ENCODE measurements at regions not wholly inside any gene's neighbourhood (a gene's known extent, or its start where the extent isn't known, plus 50 kb on each side); places are given as distances from the start of the nearest gene placed in this dataset.

- H3K27ac ChIP-seq (ENCODE audit: low read depth in 2 of 2, low read length in 1 of 2): no peak overlapping the region
- H3K27me3 ChIP-seq (ENCODE audit: control insufficient read depth in 1 of 2, insufficient read depth in 2 of 2, low read length in 2 of 2): no peaks in the 10 kb centered on the region
- no peaks in the 10 kb centered on the region for H3K36me3 ChIP-seq (ENCODE audit: control insufficient read depth in 2 of 2, insufficient read depth in 2 of 2, low read length in 1 of 2)
- no peaks in the 10 kb centered on the region for H3K9me3 ChIP-seq (ENCODE audit: control insufficient read depth in 2 of 2, insufficient read depth in 1 of 2, low read depth in 1 of 2, low read length in 1 of 2)
- H3K4me1 ChIP-seq (ENCODE audit: control insufficient read depth in 2 of 2, insufficient read depth in 2 of 2, low read length in 1 of 2): no peaks in the 10 kb centered on the region
- no peak overlapping the region for H3K4me3 ChIP-seq (ENCODE audit: low read depth in 1 of 2, low read length in 2 of 2)
- 88 to 91% methylated on average over 5 of the region's 5 CpGs for WGBS, 2 donors
Measured at GRCh38 chr6:151671195-151671594, 136.3 kb upstream of the ESR1 start.

- Histone ChIP-seq H3K27ac (ENCODE audit: low read depth in 2 of 2, low read length in 1 of 2) (no peak overlapping the region), H3K4me3 (ENCODE audit: low read depth in 1 of 2, low read length in 2 of 2) (no peak overlapping the region), H3K27me3 (ENCODE audit: control insufficient read depth in 1 of 2, insufficient read depth in 2 of 2, low read length in 2 of 2) (no peaks in the 10 kb centered on the region), H3K9me3 (ENCODE audit: control insufficient read depth in 2 of 2, insufficient read depth in 1 of 2, low read depth in 1 of 2, low read length in 1 of 2) (no peaks in the 10 kb centered on the region), H3K4me1 (ENCODE audit: control insufficient read depth in 2 of 2, insufficient read depth in 2 of 2, low read length in 1 of 2) (no peaks in the 10 kb centered on the region), H3K36me3 (ENCODE audit: control insufficient read depth in 2 of 2, insufficient read depth in 2 of 2, low read length in 1 of 2) (no peaks in the 10 kb centered on the region)
- WGBS, 2 donors: 91 to 92% methylated on average over 3 of the region's 3 CpGs
Measured at GRCh38 chr6:151674578-151674977, 132.9 kb upstream of the ESR1 start.

GRCh38 chr6:151675746-151676459 is 131.6 kb upstream of the ESR1 start:
- WGBS, 2 donors: 42 to 44% methylated on average over 8 of the region's 8 CpGs
- Histone ChIP-seq H3K36me3 (ENCODE audit: control insufficient read depth in 2 of 2, insufficient read depth in 2 of 2, low read length in 1 of 2) (no peaks in the 10 kb centered on the region), H3K27me3 (ENCODE audit: control insufficient read depth in 1 of 2, insufficient read depth in 2 of 2, low read length in 2 of 2) (no peaks in the 10 kb centered on the region), H3K27ac (ENCODE audit: low read depth in 2 of 2, low read length in 1 of 2) (no peak overlapping the region), H3K4me3 (ENCODE audit: low read depth in 1 of 2, low read length in 2 of 2) (no peak overlapping the region), H3K4me1 (ENCODE audit: control insufficient read depth in 2 of 2, insufficient read depth in 2 of 2, low read length in 1 of 2) (peaks cover 1 to 2% of the 10 kb centered on the region in 2 donors), H3K9me3 (ENCODE audit: control insufficient read depth in 2 of 2, insufficient read depth in 1 of 2, low read depth in 1 of 2, low read length in 1 of 2) (no peaks in the 10 kb centered on the region)

GRCh38 chr6:151676460-151676945 is 131.0 kb upstream of the ESR1 start:
- no peaks in the 10 kb centered on the region for H3K36me3 ChIP-seq (ENCODE audit: control insufficient read depth in 2 of 2, insufficient read depth in 2 of 2, low read length in 1 of 2)
- no peaks in the 10 kb centered on the region for H3K9me3 ChIP-seq (ENCODE audit: control insufficient read depth in 2 of 2, insufficient read depth in 1 of 2, low read depth in 1 of 2, low read length in 1 of 2)
- no peaks in the 10 kb centered on the region for H3K27me3 ChIP-seq (ENCODE audit: control insufficient read depth in 1 of 2, insufficient read depth in 2 of 2, low read length in 2 of 2)
- no peak overlapping the region for H3K27ac ChIP-seq (ENCODE audit: low read depth in 2 of 2, low read length in 1 of 2)
- 71 to 74% methylated on average over 7 of the region's 7 CpGs for WGBS, 2 donors
- H3K4me1 ChIP-seq (ENCODE audit: control insufficient read depth in 2 of 2, insufficient read depth in 2 of 2, low read length in 1 of 2): peaks cover 1 to 3% of the 10 kb centered on the region in 2 donors
- no peak overlapping the region for H3K4me3 ChIP-seq (ENCODE audit: low read depth in 1 of 2, low read length in 2 of 2)

GRCh38 chr6:151677404-151677803 is 130.1 kb upstream of the ESR1 start:
- no peaks in the 10 kb centered on the region for H3K27me3 ChIP-seq (ENCODE audit: control insufficient read depth in 1 of 2, insufficient read depth in 2 of 2, low read length in 2 of 2)
- no peaks in the 10 kb centered on the region for H3K9me3 ChIP-seq (ENCODE audit: control insufficient read depth in 2 of 2, insufficient read depth in 1 of 2, low read depth in 1 of 2, low read length in 1 of 2)
- H3K27ac ChIP-seq (ENCODE audit: low read depth in 2 of 2, low read length in 1 of 2): peak overlapping the region in 1 of 2 donors; percentile 31
- H3K4me1 ChIP-seq (ENCODE audit: control insufficient read depth in 2 of 2, insufficient read depth in 2 of 2, low read length in 1 of 2): peaks cover 1 to 5% of the 10 kb centered on the region in 2 donors
- H3K4me3 ChIP-seq (ENCODE audit: low read depth in 1 of 2, low read length in 2 of 2): no peak overlapping the region
- WGBS, 2 donors: 47 to 56% methylated on average over 6 of the region's 6 CpGs
- no peaks in the 10 kb centered on the region for H3K36me3 ChIP-seq (ENCODE audit: control insufficient read depth in 2 of 2, insufficient read depth in 2 of 2, low read length in 1 of 2)

- 86 to 91% methylated on average over 9 of the region's 9 CpGs for WGBS, 2 donors
- no peaks in the 10 kb centered on the region for H3K36me3 ChIP-seq (ENCODE audit: control insufficient read depth in 2 of 2, insufficient read depth in 2 of 2, low read length in 1 of 2)
- no peaks in the 10 kb centered on the region for H3K27me3 ChIP-seq (ENCODE audit: control insufficient read depth in 1 of 2, insufficient read depth in 2 of 2, low read length in 2 of 2)
- H3K4me1 ChIP-seq (ENCODE audit: control insufficient read depth in 2 of 2, insufficient read depth in 2 of 2, low read length in 1 of 2): peaks cover 1 to 5% of the 10 kb centered on the region in 2 donors
- H3K27ac ChIP-seq (ENCODE audit: low read depth in 2 of 2, low read length in 1 of 2): no peak overlapping the region
- H3K9me3 ChIP-seq (ENCODE audit: control insufficient read depth in 2 of 2, insufficient read depth in 1 of 2, low read depth in 1 of 2, low read length in 1 of 2): no peaks in the 10 kb centered on the region
- no peak overlapping the region for H3K4me3 ChIP-seq (ENCODE audit: low read depth in 1 of 2, low read length in 2 of 2)
Measured at GRCh38 chr6:151679081-151679480, 128.4 kb upstream of the ESR1 start.

- H3K9me3 ChIP-seq (ENCODE audit: control insufficient read depth in 2 of 2, insufficient read depth in 1 of 2, low read depth in 1 of 2, low read length in 1 of 2): no peaks in the 10 kb centered on the region
- WGBS, 2 donors: 87% methylated on average over 5 of the region's 5 CpGs
- no peaks in the 10 kb centered on the region for H3K36me3 ChIP-seq (ENCODE audit: control insufficient read depth in 2 of 2, insufficient read depth in 2 of 2, low read length in 1 of 2)
- H3K4me1 ChIP-seq (ENCODE audit: control insufficient read depth in 2 of 2, insufficient read depth in 2 of 2, low read length in 1 of 2): peaks cover 1 to 5% of the 10 kb centered on the region in 2 donors
- H3K4me3 ChIP-seq (ENCODE audit: low read depth in 1 of 2, low read length in 2 of 2): no peak overlapping the region
- no peak overlapping the region for H3K27ac ChIP-seq (ENCODE audit: low read depth in 2 of 2, low read length in 1 of 2)
- H3K27me3 ChIP-seq (ENCODE audit: control insufficient read depth in 1 of 2, insufficient read depth in 2 of 2, low read length in 2 of 2): no peaks in the 10 kb centered on the region
Measured at GRCh38 chr6:151679941-151680340, 127.5 kb upstream of the ESR1 start.

GRCh38 chr6:151680846-151681432 is 126.5 kb upstream of the ESR1 start:
- Histone ChIP-seq H3K36me3 (ENCODE audit: control insufficient read depth in 2 of 2, insufficient read depth in 2 of 2, low read length in 1 of 2) (no peaks in the 10 kb centered on the region), H3K4me3 (ENCODE audit: low read depth in 1 of 2, low read length in 2 of 2) (no peak overlapping the region), H3K27me3 (ENCODE audit: control insufficient read depth in 1 of 2, insufficient read depth in 2 of 2, low read length in 2 of 2) (no peaks in the 10 kb centered on the region), H3K4me1 (ENCODE audit: control insufficient read depth in 2 of 2, insufficient read depth in 2 of 2, low read length in 1 of 2) (peaks cover 1 to 5% of the 10 kb centered on the region in 2 donors), H3K9me3 (ENCODE audit: control insufficient read depth in 2 of 2, insufficient read depth in 1 of 2, low read depth in 1 of 2, low read length in 1 of 2) (no peaks in the 10 kb centered on the region), H3K27ac (ENCODE audit: low read depth in 2 of 2, low read length in 1 of 2) (no peak overlapping the region)
- 74 to 79% methylated on average over 16 of the region's 16 CpGs for WGBS, 2 donors

- H3K36me3 ChIP-seq (ENCODE audit: control insufficient read depth in 2 of 2, insufficient read depth in 2 of 2, low read length in 1 of 2): no peaks in the 10 kb centered on the region
- H3K4me3 ChIP-seq (ENCODE audit: low read depth in 1 of 2, low read length in 2 of 2): no peak overlapping the region
- H3K27ac ChIP-seq (ENCODE audit: low read depth in 2 of 2, low read length in 1 of 2): no peak overlapping the region
- 39 to 41% methylated on average over 23 of the region's 23 CpGs for WGBS, 2 donors
- H3K4me1 ChIP-seq (ENCODE audit: control insufficient read depth in 2 of 2, insufficient read depth in 2 of 2, low read length in 1 of 2): peaks cover 1 to 5% of the 10 kb centered on the region in 2 donors
- H3K9me3 ChIP-seq (ENCODE audit: control insufficient read depth in 2 of 2, insufficient read depth in 1 of 2, low read depth in 1 of 2, low read length in 1 of 2): no peaks in the 10 kb centered on the region
- H3K27me3 ChIP-seq (ENCODE audit: control insufficient read depth in 1 of 2, insufficient read depth in 2 of 2, low read length in 2 of 2): no peaks in the 10 kb centered on the region
Measured at GRCh38 chr6:151681433-151682059, 125.9 kb upstream of the ESR1 start.

Data from esophagus (tissue), 2 donors.